22Rv1 (cell line): ENCODE measurements at regions not wholly inside any gene's neighbourhood (a gene's known extent, or its start where the extent isn't known, plus 50 kb on each side); places are given as distances from the start of the nearest gene placed in this dataset.

Experiments
- ZFX ChIP-seq: fragments of 450-650 bp; IDR thresholded peaks from 2 replicates; pipeline ENCODE4 v1.6.1; 2017; ENCODE audit warnings: antibody characterized with exemption, borderline replicate concordance
- TF ChIP-seq, protein P1 (sequence below): fragments of 450-650 bp; IDR thresholded peaks from 2 replicates; pipeline ENCODE4 v1.5.1; 2017; ENCODE audit warnings: mild to moderate bottlenecking

DNA sequence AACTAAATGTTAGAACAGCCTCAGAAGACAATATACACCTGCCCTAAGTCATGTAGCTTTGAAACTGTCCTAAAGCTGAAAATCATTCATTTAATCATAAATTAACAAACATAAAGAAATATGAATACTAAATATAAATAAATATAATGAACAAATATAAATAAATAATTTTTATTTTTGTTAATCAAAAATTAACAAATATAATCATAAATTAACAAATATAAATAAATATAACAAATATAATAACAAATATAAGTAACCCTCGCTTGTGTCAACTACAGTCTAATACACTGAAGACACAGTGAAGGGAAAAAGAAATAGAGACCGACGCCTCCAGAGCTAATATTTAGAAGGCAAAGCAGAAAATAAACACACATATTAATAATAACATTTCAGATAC lies 527.3 kb downstream of the CYLC2 start:
- TF ChIP-seq, protein P1, sequence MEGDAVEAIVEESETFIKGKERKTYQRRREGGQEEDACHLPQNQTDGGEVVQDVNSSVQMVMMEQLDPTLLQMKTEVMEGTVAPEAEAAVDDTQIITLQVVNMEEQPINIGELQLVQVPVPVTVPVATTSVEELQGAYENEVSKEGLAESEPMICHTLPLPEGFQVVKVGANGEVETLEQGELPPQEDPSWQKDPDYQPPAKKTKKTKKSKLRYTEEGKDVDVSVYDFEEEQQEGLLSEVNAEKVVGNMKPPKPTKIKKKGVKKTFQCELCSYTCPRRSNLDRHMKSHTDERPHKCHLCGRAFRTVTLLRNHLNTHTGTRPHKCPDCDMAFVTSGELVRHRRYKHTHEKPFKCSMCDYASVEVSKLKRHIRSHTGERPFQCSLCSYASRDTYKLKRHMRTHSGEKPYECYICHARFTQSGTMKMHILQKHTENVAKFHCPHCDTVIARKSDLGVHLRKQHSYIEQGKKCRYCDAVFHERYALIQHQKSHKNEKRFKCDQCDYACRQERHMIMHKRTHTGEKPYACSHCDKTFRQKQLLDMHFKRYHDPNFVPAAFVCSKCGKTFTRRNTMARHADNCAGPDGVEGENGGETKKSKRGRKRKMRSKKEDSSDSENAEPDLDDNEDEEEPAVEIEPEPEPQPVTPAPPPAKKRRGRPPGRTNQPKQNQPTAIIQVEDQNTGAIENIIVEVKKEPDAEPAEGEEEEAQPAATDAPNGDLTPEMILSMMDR, result no peak
- no peak for TF ChIP-seq ZFX
